GM12875 (cell line): ENCODE measurements at regions not wholly inside any gene's neighbourhood (a gene's known extent, or its start where the extent isn't known, plus 50 kb on each side); places are given as distances from the start of the nearest gene placed in this dataset.

ENCODE experiments used
- H3K4me3 ChIP-seq: one replicate; pipeline ENCODE4 v1.5.1; 2011; ENCODE audit warnings: low read depth, low read length, control low read depth
- TF ChIP-seq, protein P1 (sequence below): IDR thresholded peaks from 2 replicates; pipeline ENCODE4 v1.5.1; 2011; ENCODE audit warnings: low read depth, mild to moderate bottlenecking, control low read depth, inconsistent platforms, low read length, moderate library complexity, borderline replicate concordance; ENCODE audit not compliant: insufficient read depth

DNA sequence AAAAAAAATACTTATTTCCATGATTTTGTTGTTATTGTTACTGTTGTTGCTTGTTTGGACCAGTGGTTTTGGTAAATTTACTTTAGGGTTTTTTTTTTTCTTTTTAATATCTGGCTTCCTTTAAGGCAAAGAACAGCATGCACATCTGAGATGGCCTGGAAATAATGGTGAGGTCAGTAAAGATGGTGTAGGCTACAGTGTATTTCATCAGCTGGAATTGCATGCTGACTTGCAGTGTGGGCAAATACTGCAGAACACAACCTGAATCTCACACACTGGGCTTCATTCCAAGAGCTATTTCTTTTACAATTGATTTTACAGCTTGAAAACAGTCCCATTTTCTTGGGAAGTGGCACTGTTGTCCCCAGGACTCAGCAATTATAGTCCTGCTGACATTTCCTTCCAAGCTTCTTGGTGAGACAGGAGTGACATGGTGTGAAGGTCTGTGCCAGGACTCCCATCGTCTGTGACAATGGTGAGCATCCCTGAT lies 376.1 kb upstream of the SOX11 start:
- TF ChIP-seq, protein P1, sequence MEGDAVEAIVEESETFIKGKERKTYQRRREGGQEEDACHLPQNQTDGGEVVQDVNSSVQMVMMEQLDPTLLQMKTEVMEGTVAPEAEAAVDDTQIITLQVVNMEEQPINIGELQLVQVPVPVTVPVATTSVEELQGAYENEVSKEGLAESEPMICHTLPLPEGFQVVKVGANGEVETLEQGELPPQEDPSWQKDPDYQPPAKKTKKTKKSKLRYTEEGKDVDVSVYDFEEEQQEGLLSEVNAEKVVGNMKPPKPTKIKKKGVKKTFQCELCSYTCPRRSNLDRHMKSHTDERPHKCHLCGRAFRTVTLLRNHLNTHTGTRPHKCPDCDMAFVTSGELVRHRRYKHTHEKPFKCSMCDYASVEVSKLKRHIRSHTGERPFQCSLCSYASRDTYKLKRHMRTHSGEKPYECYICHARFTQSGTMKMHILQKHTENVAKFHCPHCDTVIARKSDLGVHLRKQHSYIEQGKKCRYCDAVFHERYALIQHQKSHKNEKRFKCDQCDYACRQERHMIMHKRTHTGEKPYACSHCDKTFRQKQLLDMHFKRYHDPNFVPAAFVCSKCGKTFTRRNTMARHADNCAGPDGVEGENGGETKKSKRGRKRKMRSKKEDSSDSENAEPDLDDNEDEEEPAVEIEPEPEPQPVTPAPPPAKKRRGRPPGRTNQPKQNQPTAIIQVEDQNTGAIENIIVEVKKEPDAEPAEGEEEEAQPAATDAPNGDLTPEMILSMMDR, result no peak
- no peak overlapping the region for H3K4me3 ChIP-seq

DNA sequence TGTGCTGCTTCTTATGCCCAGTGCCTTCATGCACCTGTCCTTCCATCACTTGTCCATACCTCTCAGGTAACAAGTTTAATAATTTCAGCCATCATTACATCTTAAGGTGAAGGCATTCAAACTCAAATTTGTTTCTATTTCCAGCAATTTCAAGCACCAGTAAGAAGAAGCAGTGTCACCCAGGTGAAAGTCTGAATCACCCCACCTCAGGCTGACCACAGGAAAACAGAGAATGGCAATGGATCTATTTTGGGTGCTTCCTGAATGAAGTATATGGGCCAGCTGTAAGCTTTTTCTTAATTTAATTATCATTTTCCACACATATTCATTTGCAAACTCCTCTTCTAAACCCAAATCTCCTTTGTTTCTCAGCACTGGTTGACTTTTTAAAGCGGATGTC lies 372.7 kb upstream of the SOX11 start:
- TF ChIP-seq, protein P1, result no peak
- no peak overlapping the region for H3K4me3 ChIP-seq

DNA sequence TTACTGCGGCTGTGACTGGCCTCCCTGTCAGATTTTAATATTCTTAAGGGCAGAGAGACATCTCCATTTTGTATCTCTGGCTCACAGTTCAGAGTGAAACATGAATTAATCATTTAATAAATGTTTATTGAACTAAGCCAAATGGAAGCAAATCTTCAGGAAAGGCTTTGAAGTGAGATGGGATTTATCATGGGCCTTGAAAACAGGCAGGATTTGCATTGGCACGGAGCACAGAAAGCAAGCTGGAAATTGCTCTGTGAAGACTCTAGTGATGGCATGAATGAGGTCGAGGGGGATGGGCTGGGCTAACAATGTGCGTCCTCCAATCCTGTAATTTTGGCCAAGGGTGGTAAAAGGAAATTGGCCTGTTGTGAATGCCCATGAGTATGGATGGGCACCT lies 369.8 kb upstream of the SOX11 start:
- H3K4me3 ChIP-seq, result no peak overlapping the region
- TF ChIP-seq, protein P1, result no peak

DNA sequence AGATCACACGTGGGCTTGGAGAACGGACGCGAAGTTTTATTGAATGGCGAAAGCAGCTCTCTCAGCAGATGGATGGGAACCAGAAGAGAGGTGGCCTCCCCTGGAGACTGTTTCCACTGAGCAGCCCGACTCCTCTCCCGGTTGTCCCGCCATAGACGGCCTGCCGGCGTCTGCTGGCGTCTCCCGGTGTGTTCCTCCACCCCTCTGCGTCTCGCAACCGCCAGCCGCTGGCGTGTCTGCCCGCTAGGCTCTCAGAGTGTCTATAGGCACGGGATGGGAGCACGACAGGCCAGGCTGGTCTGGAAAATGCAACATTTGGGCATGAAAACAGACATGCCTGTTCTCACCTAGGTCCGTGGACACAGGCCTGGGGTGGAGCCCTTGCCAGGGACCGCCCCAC lies 366.7 kb upstream of the SOX11 start:
- TF ChIP-seq, protein P1, result no peak
- no peak overlapping the region for H3K4me3 ChIP-seq

DNA sequence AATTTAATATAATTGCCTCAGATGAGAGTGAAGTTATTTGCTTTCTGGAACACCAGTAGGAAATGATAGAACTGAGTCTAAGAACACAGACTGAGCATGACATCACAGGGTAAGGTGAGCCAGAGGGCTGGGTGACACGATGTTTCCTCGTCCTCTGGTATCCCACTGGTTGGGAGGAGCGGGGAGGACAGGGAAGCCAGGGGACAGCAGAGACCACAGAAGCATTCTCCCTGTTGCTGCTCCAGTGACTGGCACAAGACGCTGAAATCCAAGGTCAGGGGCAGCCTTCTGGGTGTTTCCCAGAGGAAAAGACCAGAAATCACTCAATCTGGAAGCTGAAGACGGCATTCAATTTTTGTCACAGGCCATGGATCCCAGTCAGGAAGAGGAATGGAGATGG lies 363.4 kb upstream of the SOX11 start:
- H3K4me3 ChIP-seq, result no peak overlapping the region
- TF ChIP-seq, protein P1, result no peak

DNA sequence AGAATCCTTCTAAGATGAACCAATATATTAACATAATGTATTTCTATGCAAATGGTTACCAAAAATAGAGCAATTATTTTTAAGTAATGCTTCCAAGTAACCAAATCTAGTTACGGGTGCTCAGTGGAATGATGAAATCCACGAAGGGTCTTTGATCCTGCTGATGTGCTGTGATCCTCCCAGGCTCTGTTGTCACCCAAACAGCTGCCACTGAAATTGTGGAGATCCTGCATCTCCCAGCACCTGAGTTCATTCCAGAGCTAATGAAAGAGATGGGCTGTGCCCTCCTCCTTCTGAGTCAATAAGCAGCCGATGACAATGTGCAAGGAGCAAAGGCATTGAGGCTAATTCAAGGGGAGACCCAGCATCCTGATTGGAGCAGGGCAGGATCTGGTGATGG lies 362.4 kb upstream of the SOX11 start:
- H3K4me3 ChIP-seq, result no peak overlapping the region
- TF ChIP-seq, protein P1, result no peak

DNA sequence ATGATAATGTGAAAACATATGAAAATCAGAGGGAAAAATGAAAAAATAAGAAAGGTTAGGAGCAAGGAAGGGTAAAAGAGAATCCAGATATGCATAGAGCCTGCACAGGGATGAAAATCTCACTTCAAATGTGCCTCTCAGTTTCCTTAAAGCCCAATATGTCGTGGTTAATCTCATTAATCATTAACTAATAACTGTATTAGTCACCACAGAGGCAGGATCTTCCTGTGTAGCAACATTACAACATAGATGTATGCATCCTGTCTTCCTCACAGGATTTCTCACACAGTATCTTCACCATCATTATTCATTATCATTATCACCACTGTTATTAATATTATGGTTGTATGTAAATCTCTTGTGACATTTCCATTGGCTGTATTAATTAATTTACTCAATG lies 361.2 kb upstream of the SOX11 start:
- TF ChIP-seq, protein P1, result no peak
- H3K4me3 ChIP-seq, result no peak overlapping the region
